ENCODE measurements at regions not wholly inside any gene's neighbourhood (a gene's known extent, or its start where the extent isn't known, plus 50 kb on each side); places are given as distances from the start of the nearest gene placed in this dataset.

- no peak for DNase-seq (ENCODE audit: insufficient read length, low spot score)
- no peak for FAIRE-seq
These were observed 129.5 kb downstream of the SLC38A6 start for GRCh38 chr14:61110316-61111082.

GRCh38 chr14:61109288-61109687, 128.2 kb downstream of the SLC38A6 start:
- no peak for FAIRE-seq

GRCh38 chr14:61108496-61109141, 127.6 kb downstream of the SLC38A6 start:
- no peak for DNase-seq (ENCODE audit: insufficient read length, low spot score)
- FAIRE-seq: no peak

More at GRCh38 chr14:61109288-61109687, 128.2 kb downstream of the SLC38A6 start:
- no peak for DNase-seq (ENCODE audit: insufficient read length, low spot score)

GRCh38 chr14:61107869-61108493, 126.9 kb downstream of the SLC38A6 start:
- FAIRE-seq: no peak
- DNase-seq (ENCODE audit: insufficient read length, low spot score): no peak

- DNase-seq (ENCODE audit: insufficient read length, low spot score) (no peak), FAIRE-seq (no peak)
These were observed 126.1 kb downstream of the SLC38A6 start for GRCh38 chr14:61106959-61107641.

- DNase-seq (ENCODE audit: insufficient read length, low spot score): no peak
- no peak for FAIRE-seq
These were observed 125.4 kb downstream of the SLC38A6 start for GRCh38 chr14:61106271-61106958.

GRCh38 chr14:61104358-61104757, 123.3 kb downstream of the SLC38A6 start:
- no peak for DNase-seq (ENCODE audit: insufficient read length, low spot score)
- no peak for FAIRE-seq

GRCh38 chr14:61103541-61104339, 122.7 kb downstream of the SLC38A6 start:
- DNase-seq (ENCODE audit: insufficient read length, low spot score) (no peak), FAIRE-seq (no peak)

- no peak for DNase-seq (ENCODE audit: insufficient read length, low spot score)
- no peak for FAIRE-seq
These were observed 121.8 kb downstream of the SLC38A6 start for GRCh38 chr14:61102549-61103466.

Data from GM19239 (cell line).